ENCODE measurements at regions not wholly inside any gene's neighbourhood (a gene's known extent, or its start where the extent isn't known, plus 50 kb on each side); places are given as distances from the start of the nearest gene placed in this dataset.

DNA sequence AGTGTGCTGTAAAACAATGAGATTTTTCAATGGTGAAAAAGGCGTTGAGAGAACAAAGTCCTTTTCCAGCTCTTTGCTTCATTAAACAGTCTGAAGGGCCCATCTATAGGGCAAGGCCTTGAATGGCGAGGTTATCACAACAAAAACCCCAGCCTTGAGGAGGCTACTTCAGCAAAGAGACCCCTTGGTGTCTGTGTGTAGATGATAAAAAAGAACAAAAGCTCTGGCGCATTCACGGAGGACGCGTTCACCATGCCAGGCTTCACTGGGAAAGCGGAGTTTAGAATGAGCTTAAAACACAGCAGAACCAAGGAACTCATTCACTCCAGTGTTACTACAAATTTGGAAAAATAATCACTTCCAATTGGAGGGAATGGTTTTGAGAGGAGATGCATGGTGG, 530.0 kb upstream of the ARGLU1 start:
- H3K4ac ChIP-seq (ENCODE audit: low read depth, low read length), result no peak overlapping the region
- Mint-ChIP-seq H3K9me3 (no peaks in the 10 kb centered on the region), H3K36me3 (ENCODE audit: insufficient read depth in 1 of 3, low read depth in 3 of 3) (no peaks in the 10 kb centered on the region), H3K4me1 (peaks cover 5 to 8% of the 10 kb centered on the region in 2 experiments), H3K4me3 (no peak overlapping the region), H3K27ac (no peak overlapping the region), H3K27me3 (ENCODE audit: low read depth) (no peaks in the 10 kb centered on the region)
- no peaks in the 10 kb centered on the region for H3K23me2 ChIP-seq (ENCODE audit: insufficient read length, low read depth, low read length, poor library complexity, severe bottlenecking)
- no peaks in the 10 kb centered on the region for H3K9me3 ChIP-seq (ENCODE audit: control insufficient read depth, low read depth, low read length)
- H2AFZ ChIP-seq (ENCODE audit: low read length), result no peak overlapping the region
- no peak for DNase-seq
- no peaks in the 10 kb centered on the region; the same call in 1 of the 2 replicates for H3K79me2 ChIP-seq (ENCODE audit: insufficient read depth, low read length)
- H3K4me2 ChIP-seq (ENCODE audit: insufficient read depth, insufficient read length, low read length), result no peak overlapping the region
- no peak overlapping the region for H4K91ac ChIP-seq (ENCODE audit: insufficient read length, low read depth, low read length)
- H3K4me1 ChIP-seq (ENCODE audit: insufficient read depth, low read length), result no peaks in the 10 kb centered on the region
- no peak overlapping the region for H4K5ac ChIP-seq (ENCODE audit: insufficient read length, low read depth, low read length)
- H2BK12ac ChIP-seq (ENCODE audit: insufficient read length, low read depth, low read length), result no peak overlapping the region
- H2AK5ac ChIP-seq (ENCODE audit: insufficient read length, low read length), result no peak overlapping the region
- no peaks in the 10 kb centered on the region for H3K79me1 ChIP-seq (ENCODE audit: insufficient read depth, low read depth, low read length, poor library complexity, severe bottlenecking)
- H2BK15ac ChIP-seq (ENCODE audit: low read depth, low read length), result no peak overlapping the region
- H3K14ac ChIP-seq (ENCODE audit: insufficient read depth, low read length), result no peak overlapping the region
- no peak overlapping the region for H3K18ac ChIP-seq (ENCODE audit: insufficient read length, low read depth, low read length)
- no peaks in the 10 kb centered on the region for H4K20me1 ChIP-seq (ENCODE audit: control insufficient read depth, insufficient read depth, insufficient read length)
- H3K23ac ChIP-seq (ENCODE audit: insufficient read length, low read depth, low read length), result no peak overlapping the region
- no peak overlapping the region for H3T11ph ChIP-seq (ENCODE audit: low read length)
- no peak overlapping the region for H3K56ac ChIP-seq (ENCODE audit: insufficient read length, low read depth, low read length)
- WGBS (ENCODE audit: extremely low coverage, insufficient read length, low lambda C conversion rate), result no CpG with 5 or more reads among the region's 7 CpGs
- no peak overlapping the region for H3K27ac ChIP-seq (ENCODE audit: insufficient read length, low read depth, low read length)
- no peak overlapping the region for H2BK120ac ChIP-seq (ENCODE audit: low read depth, low read length, poor library complexity, severe bottlenecking)
- no peak overlapping the region for H2BK20ac ChIP-seq (ENCODE audit: low read depth, low read length, poor library complexity, severe bottlenecking)
- no peak overlapping the region for H4K8ac ChIP-seq (replicated peaks; ENCODE audit: insufficient read length, low read depth, low read length)
- no peaks in the 10 kb centered on the region for H3K27me3 ChIP-seq (ENCODE audit: insufficient read depth, low read length)
- no peak for TF ChIP-seq CTCF (conservative IDR thresholded peaks at IDR 0.05)
- H3K9ac ChIP-seq (ENCODE audit: extremely low read depth, insufficient read length, low read length), result no peak overlapping the region
- H2BK5ac ChIP-seq (ENCODE audit: insufficient read length, low read length), result no peak overlapping the region

Measured in H9 (cell line).